ENCODE measurements at regions not wholly inside any gene's neighbourhood (a gene's known extent, or its start where the extent isn't known, plus 50 kb on each side); places are given as distances from the start of the nearest gene placed in this dataset.

GRCh38 chr12:85603556-85603955 lies 232.7 kb downstream of the RASSF9 start:
- ChIA-PET CTCF (no interaction called here), POLR2A (no interaction called here)
- Mint-ChIP-seq H3K4me1 (no peaks in the 10 kb centered on the region), H3K4me3 (no peak overlapping the region), H3K9me3 (no peaks in the 10 kb centered on the region), H3K27me3 (no peaks in the 10 kb centered on the region), H3K36me3 (ENCODE audit: low read depth) (no peaks in the 10 kb centered on the region), H3K27ac (no peak overlapping the region)
- no peak for TF ChIP-seq CTCF (IDR thresholded peaks at IDR 0.05)
- intact Hi-C loops (cut with micrococcal nuclease) = no loop called here
- DNase-seq (no peak), ATAC-seq (ENCODE audit: low read depth) (no peak)

GRCh38 chr12:85606455-85606854 lies 229.8 kb downstream of the RASSF9 start:
- ChIA-PET POLR2A (no interaction called here), CTCF (no interaction called here)
- DNase-seq (no peak), ATAC-seq (ENCODE audit: low read depth) (no peak)
- intact Hi-C loops (cut with micrococcal nuclease) = no loop called here
- Mint-ChIP-seq H3K4me1 (no peaks in the 10 kb centered on the region), H3K36me3 (ENCODE audit: low read depth) (no peaks in the 10 kb centered on the region), H3K27ac (no peak overlapping the region), H3K9me3 (no peaks in the 10 kb centered on the region), H3K4me3 (no peak overlapping the region), H3K27me3 (no peaks in the 10 kb centered on the region)
- TF ChIP-seq CTCF (IDR thresholded peaks at IDR 0.05) = no peak

GRCh38 chr12:85609778-85610177 lies 226.4 kb downstream of the RASSF9 start:
- no peaks in the 10 kb centered on the region for H3K27me3 Mint-ChIP-seq
- ATAC-seq (ENCODE audit: low read depth) = no peak
- ChIA-PET POLR2A (no interaction called here), CTCF (no interaction called here)
- no peaks in the 10 kb centered on the region for H3K4me1 Mint-ChIP-seq
- H3K27ac Mint-ChIP-seq = no peak overlapping the region
- no peaks in the 10 kb centered on the region for H3K9me3 Mint-ChIP-seq
- TF ChIP-seq CTCF (IDR thresholded peaks at IDR 0.05) = no peak
- no peak overlapping the region for H3K4me3 Mint-ChIP-seq
- H3K36me3 Mint-ChIP-seq (ENCODE audit: low read depth) = no peaks in the 10 kb centered on the region
- DNase-seq = no peak
- intact Hi-C loops (cut with micrococcal nuclease) = no loop called here

GRCh38 chr12:85610194-85610593 lies 226.0 kb downstream of the RASSF9 start:
- Mint-ChIP-seq H3K9me3 (no peaks in the 10 kb centered on the region), H3K36me3 (ENCODE audit: low read depth) (no peaks in the 10 kb centered on the region), H3K4me3 (no peak overlapping the region), H3K4me1 (no peaks in the 10 kb centered on the region), H3K27me3 (no peaks in the 10 kb centered on the region), H3K27ac (no peak overlapping the region)
- CTCF ChIA-PET = no interaction called here
- intact Hi-C loops (cut with micrococcal nuclease) = no loop called here
- DNase-seq (no peak), ATAC-seq (ENCODE audit: low read depth) (no peak)
- TF ChIP-seq CTCF (IDR thresholded peaks at IDR 0.05) = no peak
- POLR2A ChIA-PET = no interaction called here

- Mint-ChIP-seq H3K36me3 (ENCODE audit: low read depth) (no peaks in the 10 kb centered on the region), H3K9me3 (no peaks in the 10 kb centered on the region), H3K27ac (no peak overlapping the region), H3K4me3 (no peak overlapping the region), H3K4me1 (no peaks in the 10 kb centered on the region), H3K27me3 (no peaks in the 10 kb centered on the region)
- no peak for DNase-seq
- ChIA-PET POLR2A (no interaction called here), CTCF (no interaction called here)
- no peak for TF ChIP-seq CTCF (IDR thresholded peaks at IDR 0.05)
- ATAC-seq (ENCODE audit: low read depth) = no peak
- intact Hi-C loops (cut with micrococcal nuclease) = no loop called here
Measured at GRCh38 chr12:85616201-85616600, 220.0 kb downstream of the RASSF9 start.

Measured in activated B cell treated with CpG ODN at 0.5 μM for 24 hours (primary cell).